Liver (tissue), 3 donors: ENCODE measurements at regions not wholly inside any gene's neighbourhood (a gene's known extent, or its start where the extent isn't known, plus 50 kb on each side); places are given as distances from the start of the nearest gene placed in this dataset.

Experiments
- EGR1 ChIP-seq, 2 donors: IDR thresholded peaks; 2 replicates each; pipeline ENCODE4 v1.6.1; 2016 to 2018; ENCODE audit warnings: antibody characterized with exemption in 2 of 2, low read depth in 2 of 2
- RAD21 ChIP-seq, 2 donors: IDR thresholded peaks; 2 replicates each; pipeline ENCODE4 v1.6.1; 2016; ENCODE audit warnings: antibody characterized with exemption in 2 of 2, mild to moderate bottlenecking in 2 of 2
- TF ChIP-seq, protein P1 (sequence below): fragments of 150-350 bp; IDR thresholded peaks from 2 replicates; pipeline ENCODE4 v1.5.1; 2017; ENCODE audit warnings: improper control_type of control experiment, low read depth, low read length; ENCODE audit not compliant: missing input control
- TF ChIP-seq, protein P2 (sequence below): IDR thresholded peaks from 2 replicates; pipeline ENCODE4 v1.6.1; 2016; ENCODE audit warnings: antibody characterized with exemption
- donor health status: healthy.
- donor health status: healthy.

DNA sequence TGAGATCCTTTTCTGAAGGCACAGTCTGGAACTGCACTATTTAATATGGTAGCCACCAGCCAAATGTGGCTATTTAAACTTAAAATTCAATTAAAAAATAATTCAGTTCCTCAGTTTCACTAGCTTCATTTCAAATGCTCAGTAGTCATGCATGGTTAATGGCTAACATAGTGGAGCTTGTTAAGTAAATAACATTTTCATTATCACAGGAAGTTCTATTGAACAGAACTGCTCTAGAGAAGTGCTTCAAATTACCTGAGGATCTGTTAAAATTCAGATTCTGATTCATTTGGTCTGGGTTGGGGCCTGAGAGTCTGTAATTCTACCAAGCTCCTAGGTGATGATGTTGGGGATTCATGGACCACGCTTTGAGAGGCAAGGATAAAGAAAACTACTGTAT is 109.6 kb upstream of the THRB start:
- TF ChIP-seq, protein P1, sequence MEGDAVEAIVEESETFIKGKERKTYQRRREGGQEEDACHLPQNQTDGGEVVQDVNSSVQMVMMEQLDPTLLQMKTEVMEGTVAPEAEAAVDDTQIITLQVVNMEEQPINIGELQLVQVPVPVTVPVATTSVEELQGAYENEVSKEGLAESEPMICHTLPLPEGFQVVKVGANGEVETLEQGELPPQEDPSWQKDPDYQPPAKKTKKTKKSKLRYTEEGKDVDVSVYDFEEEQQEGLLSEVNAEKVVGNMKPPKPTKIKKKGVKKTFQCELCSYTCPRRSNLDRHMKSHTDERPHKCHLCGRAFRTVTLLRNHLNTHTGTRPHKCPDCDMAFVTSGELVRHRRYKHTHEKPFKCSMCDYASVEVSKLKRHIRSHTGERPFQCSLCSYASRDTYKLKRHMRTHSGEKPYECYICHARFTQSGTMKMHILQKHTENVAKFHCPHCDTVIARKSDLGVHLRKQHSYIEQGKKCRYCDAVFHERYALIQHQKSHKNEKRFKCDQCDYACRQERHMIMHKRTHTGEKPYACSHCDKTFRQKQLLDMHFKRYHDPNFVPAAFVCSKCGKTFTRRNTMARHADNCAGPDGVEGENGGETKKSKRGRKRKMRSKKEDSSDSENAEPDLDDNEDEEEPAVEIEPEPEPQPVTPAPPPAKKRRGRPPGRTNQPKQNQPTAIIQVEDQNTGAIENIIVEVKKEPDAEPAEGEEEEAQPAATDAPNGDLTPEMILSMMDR = no peak
- TF ChIP-seq RAD21 (IDR thresholded peaks at IDR 0.05) = no peak
- TF ChIP-seq, protein P2, sequence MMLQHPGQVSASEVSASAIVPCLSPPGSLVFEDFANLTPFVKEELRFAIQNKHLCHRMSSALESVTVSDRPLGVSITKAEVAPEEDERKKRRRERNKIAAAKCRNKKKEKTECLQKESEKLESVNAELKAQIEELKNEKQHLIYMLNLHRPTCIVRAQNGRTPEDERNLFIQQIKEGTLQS = no peak
- TF ChIP-seq EGR1 (IDR thresholded peaks at IDR 0.05; ENCODE audit: low read depth in 2 of 2) = no peak
